ENCODE measurements at regions not wholly inside any gene's neighbourhood (a gene's known extent, or its start where the extent isn't known, plus 50 kb on each side); places are given as distances from the start of the nearest gene placed in this dataset.

GRCh38 chr11:34784318-34784841, 131.8 kb downstream of the APIP start:
- TF ChIP-seq, protein P1, sequence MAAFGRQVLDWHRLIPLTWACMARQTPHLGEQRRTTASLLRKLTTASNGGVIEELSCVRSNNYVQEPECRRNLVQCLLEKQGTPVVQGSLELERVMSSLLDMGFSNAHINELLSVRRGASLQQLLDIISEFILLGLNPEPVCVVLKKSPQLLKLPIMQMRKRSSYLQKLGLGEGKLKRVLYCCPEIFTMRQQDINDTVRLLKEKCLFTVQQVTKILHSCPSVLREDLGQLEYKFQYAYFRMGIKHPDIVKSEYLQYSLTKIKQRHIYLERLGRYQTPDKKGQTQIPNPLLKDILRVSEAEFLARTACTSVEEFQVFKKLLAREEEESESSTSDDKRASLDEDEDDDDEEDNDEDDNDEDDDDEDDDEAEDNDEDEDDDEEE (CRISPR knock-in tag; IDR thresholded peaks at IDR 0.05) = no peak
- TF ChIP-seq RFX5 (IDR thresholded peaks at IDR 0.05; ENCODE audit: low read depth, low read length) (no peak), CHD2 (IDR thresholded peaks at IDR 0.05; ENCODE audit: low read depth, low read length) (no peak), EZH2 (conservative IDR thresholded peaks at IDR 0.05; ENCODE audit: low read depth, low read length) (no peak), BRD4 (CRISPR knock-in tag; IDR thresholded peaks at IDR 0.05) (no peak), YY1 (IDR thresholded peaks at IDR 0.05; ENCODE audit: insufficient read depth, insufficient replicate concordance, low read depth, low read length) (no peak), POLR2A (IDR thresholded peaks at IDR 0.05; ENCODE audit: insufficient read depth in 1 of 2, low read depth in 2 of 2, low read length in 2 of 2) (no peak)
- TF ChIP-seq, protein P2, sequence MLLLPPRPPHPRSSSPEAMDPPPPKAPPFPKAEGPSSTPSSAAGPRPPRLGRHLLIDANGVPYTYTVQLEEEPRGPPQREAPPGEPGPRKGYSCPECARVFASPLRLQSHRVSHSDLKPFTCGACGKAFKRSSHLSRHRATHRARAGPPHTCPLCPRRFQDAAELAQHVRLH (CRISPR knock-in tag; IDR thresholded peaks at IDR 0.05; ENCODE audit: borderline replicate concordance, low read depth) = no peak
